Mucosa of stomach (tissue), 1 donor: ENCODE measurements at regions not wholly inside any gene's neighbourhood (a gene's known extent, or its start where the extent isn't known, plus 50 kb on each side); places are given as distances from the start of the nearest gene placed in this dataset.

Source experiments
- H3K27me3 ChIP-seq: one replicate; pipeline ENCODE4 v1.7.0; 2013; ENCODE audit warnings: mild to moderate bottlenecking, low read length; ENCODE audit not compliant: control insufficient read depth, insufficient read depth
- H3K36me3 ChIP-seq: one replicate; pipeline ENCODE4 v1.7.0; 2013; ENCODE audit warnings: low read length; ENCODE audit not compliant: control insufficient read depth, insufficient read depth
- H3K4me1 ChIP-seq: one replicate; pipeline ENCODE4 v1.7.0; 2013; ENCODE audit warnings: mild to moderate bottlenecking, low read length; ENCODE audit not compliant: control insufficient read depth, insufficient read depth
- H3K4me3 ChIP-seq: one replicate; pipeline ENCODE4 v1.7.0; 2013; ENCODE audit warnings: low read length
- H3K9ac ChIP-seq: one replicate; pipeline ENCODE4 v1.7.0; 2013; ENCODE audit warnings: mild to moderate bottlenecking, low read length, moderate library complexity
- H3K9me3 ChIP-seq: one replicate; pipeline ENCODE4 v1.7.0; 2013; ENCODE audit warnings: mild to moderate bottlenecking, low read length, moderate library complexity; ENCODE audit not compliant: control insufficient read depth
- donor health status: Pancreatic carcinoma.

- no peaks in the 10 kb centered on the region for H3K27me3 ChIP-seq
- no peaks in the 10 kb centered on the region for H3K4me1 ChIP-seq
- H3K4me3 ChIP-seq: no peak overlapping the region
- H3K36me3 ChIP-seq: no peaks in the 10 kb centered on the region
- H3K9ac ChIP-seq: no peak overlapping the region
- no peaks in the 10 kb centered on the region for H3K9me3 ChIP-seq
These were observed 124.3 kb upstream of the ESRRG start for GRCh38 chr1:216847397-216848036.

GRCh38 chr1:216846339-216846738 is 123.1 kb upstream of the ESRRG start:
- Histone ChIP-seq H3K9ac (no peak overlapping the region), H3K9me3 (no peaks in the 10 kb centered on the region), H3K27me3 (no peaks in the 10 kb centered on the region), H3K36me3 (no peaks in the 10 kb centered on the region), H3K4me1 (no peaks in the 10 kb centered on the region), H3K4me3 (no peak overlapping the region)

GRCh38 chr1:216843409-216843808 is 120.2 kb upstream of the ESRRG start:
- H3K36me3 ChIP-seq: no peaks in the 10 kb centered on the region
- no peaks in the 10 kb centered on the region for H3K9me3 ChIP-seq
- H3K27me3 ChIP-seq: no peaks in the 10 kb centered on the region
- no peaks in the 10 kb centered on the region for H3K4me1 ChIP-seq
- H3K4me3 ChIP-seq: no peak overlapping the region
- no peak overlapping the region for H3K9ac ChIP-seq

- Histone ChIP-seq H3K4me3 (no peak overlapping the region), H3K4me1 (no peaks in the 10 kb centered on the region), H3K9ac (no peak overlapping the region), H3K36me3 (no peaks in the 10 kb centered on the region), H3K27me3 (no peaks in the 10 kb centered on the region), H3K9me3 (no peaks in the 10 kb centered on the region)
These were observed 117.9 kb upstream of the ESRRG start for GRCh38 chr1:216841165-216841564.

- no peak overlapping the region for H3K4me3 ChIP-seq
- no peaks in the 10 kb centered on the region for H3K9me3 ChIP-seq
- no peaks in the 10 kb centered on the region for H3K36me3 ChIP-seq
- H3K4me1 ChIP-seq: no peaks in the 10 kb centered on the region
- H3K9ac ChIP-seq: no peak overlapping the region
- H3K27me3 ChIP-seq: no peaks in the 10 kb centered on the region
These were observed 113.1 kb upstream of the ESRRG start for GRCh38 chr1:216836316-216836715.

- Histone ChIP-seq H3K36me3 (no peaks in the 10 kb centered on the region), H3K9me3 (no peaks in the 10 kb centered on the region), H3K4me3 (no peak overlapping the region), H3K9ac (no peak overlapping the region), H3K27me3 (no peaks in the 10 kb centered on the region), H3K4me1 (no peaks in the 10 kb centered on the region)
These were observed 110.3 kb upstream of the ESRRG start for GRCh38 chr1:216833509-216833908.

GRCh38 chr1:216832192-216832591 is 109.0 kb upstream of the ESRRG start:
- H3K9me3 ChIP-seq: no peaks in the 10 kb centered on the region
- no peaks in the 10 kb centered on the region for H3K36me3 ChIP-seq
- no peaks in the 10 kb centered on the region for H3K27me3 ChIP-seq
- H3K4me1 ChIP-seq: no peaks in the 10 kb centered on the region
- H3K4me3 ChIP-seq: no peak overlapping the region
- H3K9ac ChIP-seq: no peak overlapping the region

DNA sequence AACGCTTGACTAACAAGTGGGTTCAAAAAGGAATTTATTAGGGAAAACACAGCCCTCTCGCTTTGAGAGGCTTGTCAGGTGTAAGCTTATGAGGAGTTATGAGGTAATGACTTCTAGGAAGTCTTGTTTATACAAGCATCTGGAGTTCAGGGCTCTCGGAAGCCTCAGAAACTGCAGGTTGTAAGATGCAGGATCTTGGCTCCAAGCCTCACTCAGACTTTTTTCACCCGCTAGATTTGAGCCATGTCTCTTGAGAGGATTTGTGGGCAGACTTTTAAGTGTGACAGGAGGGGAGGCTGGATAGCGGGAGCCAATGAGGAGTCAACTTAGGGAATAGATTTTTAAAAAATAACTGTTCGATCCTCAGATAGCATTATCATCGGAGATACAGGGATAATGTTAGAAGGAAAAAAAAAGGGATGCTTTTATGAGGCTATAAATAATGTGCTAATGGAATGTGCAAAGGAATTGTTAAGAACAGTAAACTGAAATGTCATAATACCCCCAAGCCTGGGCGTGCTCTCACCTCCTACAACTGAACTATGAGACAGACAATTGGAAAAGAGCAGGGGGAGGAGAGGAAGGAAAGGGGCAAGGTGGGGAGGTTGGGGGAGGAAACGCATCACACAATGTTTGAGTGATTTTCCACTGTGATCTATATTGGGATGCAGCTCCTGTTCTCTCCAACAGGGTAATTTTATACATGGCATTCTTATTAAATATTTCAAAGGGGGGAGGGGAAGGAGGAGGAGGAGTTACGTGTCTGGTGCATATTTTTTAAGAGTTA is 107.4 kb upstream of the ESRRG start:
- no peaks in the 10 kb centered on the region for H3K9me3 ChIP-seq
- no peaks in the 10 kb centered on the region for H3K4me1 ChIP-seq
- no peak overlapping the region for H3K4me3 ChIP-seq
- no peaks in the 10 kb centered on the region for H3K36me3 ChIP-seq
- no peak overlapping the region for H3K9ac ChIP-seq
- H3K27me3 ChIP-seq: no peaks in the 10 kb centered on the region

- no peaks in the 10 kb centered on the region for H3K27me3 ChIP-seq
- H3K9me3 ChIP-seq: no peaks in the 10 kb centered on the region
- no peak overlapping the region for H3K4me3 ChIP-seq
- no peaks in the 10 kb centered on the region for H3K4me1 ChIP-seq
- no peaks in the 10 kb centered on the region for H3K36me3 ChIP-seq
- no peak overlapping the region for H3K9ac ChIP-seq
These were observed 104.0 kb upstream of the ESRRG start for GRCh38 chr1:216827251-216827650.

DNA sequence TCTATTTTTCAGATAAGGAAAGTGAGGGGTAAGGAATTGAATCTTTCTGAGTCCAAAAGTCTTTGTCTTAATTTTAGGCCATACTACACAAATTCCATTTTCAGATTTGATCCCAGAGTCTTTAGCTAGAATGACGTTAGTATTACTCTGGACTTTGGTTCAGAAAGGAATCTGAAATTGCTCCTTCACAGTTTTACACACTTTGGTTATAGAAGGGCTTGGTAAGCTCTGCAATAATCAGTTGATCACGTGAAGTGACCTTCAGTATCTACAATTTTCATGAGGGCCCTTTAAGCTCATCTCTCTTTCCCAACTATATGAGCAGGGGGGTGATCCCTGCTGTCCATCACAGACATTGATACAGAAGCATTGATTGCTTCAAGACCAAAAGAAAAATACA is 103.4 kb upstream of the ESRRG start:
- Histone ChIP-seq H3K27me3 (no peaks in the 10 kb centered on the region), H3K4me3 (no peak overlapping the region), H3K9me3 (no peaks in the 10 kb centered on the region), H3K9ac (no peak overlapping the region), H3K4me1 (no peaks in the 10 kb centered on the region), H3K36me3 (no peaks in the 10 kb centered on the region)

DNA sequence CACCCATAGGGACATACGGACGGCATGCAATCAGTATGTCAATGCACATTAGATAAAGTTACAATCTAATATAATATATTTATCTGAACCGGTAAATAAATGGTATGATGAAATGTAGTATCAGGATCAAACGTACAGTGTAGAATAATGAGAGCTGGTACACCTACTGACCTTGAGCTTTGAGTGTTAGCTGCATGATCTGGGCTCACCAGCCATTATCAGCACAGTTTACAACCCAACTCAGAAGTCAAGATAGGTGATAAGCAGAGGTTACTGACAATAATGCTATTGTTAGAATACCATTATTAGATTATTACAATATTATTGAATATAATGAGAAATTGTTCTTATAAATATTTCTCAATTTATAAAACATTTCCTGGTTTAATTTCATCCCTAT is 103.0 kb upstream of the ESRRG start:
- Histone ChIP-seq H3K36me3 (no peaks in the 10 kb centered on the region), H3K4me3 (no peak overlapping the region), H3K9ac (no peak overlapping the region), H3K4me1 (no peaks in the 10 kb centered on the region), H3K9me3 (no peaks in the 10 kb centered on the region), H3K27me3 (no peaks in the 10 kb centered on the region)

GRCh38 chr1:216825557-216825956 is 102.3 kb upstream of the ESRRG start:
- Histone ChIP-seq H3K9me3 (no peaks in the 10 kb centered on the region), H3K4me1 (no peaks in the 10 kb centered on the region), H3K27me3 (no peaks in the 10 kb centered on the region), H3K9ac (no peak overlapping the region), H3K36me3 (no peaks in the 10 kb centered on the region), H3K4me3 (no peak overlapping the region)
